ENCODE measurements at regions not wholly inside any gene's neighbourhood (a gene's known extent, or its start where the extent isn't known, plus 50 kb on each side); places are given as distances from the start of the nearest gene placed in this dataset.

DNA sequence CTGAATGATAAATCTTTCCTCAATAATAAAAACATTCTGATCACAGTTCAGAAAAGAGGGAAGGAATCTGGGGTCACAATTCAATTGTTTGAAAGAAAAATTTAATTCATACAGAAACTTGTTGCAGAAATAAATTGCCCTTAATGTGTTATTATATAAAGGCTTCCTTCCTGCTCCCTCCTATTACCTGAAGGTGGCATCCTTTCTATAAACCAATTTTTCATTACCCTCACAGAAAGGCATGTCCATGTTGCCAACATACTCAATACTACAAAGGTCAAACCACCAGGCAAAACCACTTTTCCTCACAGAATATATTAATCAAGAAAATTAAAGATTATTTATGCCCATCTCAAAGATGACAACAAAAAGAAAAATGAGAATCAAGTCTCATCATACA lies 194.3 kb upstream of the CT83 start:
- no peak for TF ChIP-seq EZH2 (IDR thresholded peaks at IDR 0.05)
- TF ChIP-seq POLR2AphosphoS5 (IDR thresholded peaks at IDR 0.05; ENCODE audit: borderline replicate concordance, low read depth, low read length): no peak

Measured in SK-N-MC (cell line).